ENCODE measurements at regions not wholly inside any gene's neighbourhood (a gene's known extent, or its start where the extent isn't known, plus 50 kb on each side); places are given as distances from the start of the nearest gene placed in this dataset.
A peak's percentile ranks its signal among the peaks of the same experiment; 100 is the strongest.

DNA sequence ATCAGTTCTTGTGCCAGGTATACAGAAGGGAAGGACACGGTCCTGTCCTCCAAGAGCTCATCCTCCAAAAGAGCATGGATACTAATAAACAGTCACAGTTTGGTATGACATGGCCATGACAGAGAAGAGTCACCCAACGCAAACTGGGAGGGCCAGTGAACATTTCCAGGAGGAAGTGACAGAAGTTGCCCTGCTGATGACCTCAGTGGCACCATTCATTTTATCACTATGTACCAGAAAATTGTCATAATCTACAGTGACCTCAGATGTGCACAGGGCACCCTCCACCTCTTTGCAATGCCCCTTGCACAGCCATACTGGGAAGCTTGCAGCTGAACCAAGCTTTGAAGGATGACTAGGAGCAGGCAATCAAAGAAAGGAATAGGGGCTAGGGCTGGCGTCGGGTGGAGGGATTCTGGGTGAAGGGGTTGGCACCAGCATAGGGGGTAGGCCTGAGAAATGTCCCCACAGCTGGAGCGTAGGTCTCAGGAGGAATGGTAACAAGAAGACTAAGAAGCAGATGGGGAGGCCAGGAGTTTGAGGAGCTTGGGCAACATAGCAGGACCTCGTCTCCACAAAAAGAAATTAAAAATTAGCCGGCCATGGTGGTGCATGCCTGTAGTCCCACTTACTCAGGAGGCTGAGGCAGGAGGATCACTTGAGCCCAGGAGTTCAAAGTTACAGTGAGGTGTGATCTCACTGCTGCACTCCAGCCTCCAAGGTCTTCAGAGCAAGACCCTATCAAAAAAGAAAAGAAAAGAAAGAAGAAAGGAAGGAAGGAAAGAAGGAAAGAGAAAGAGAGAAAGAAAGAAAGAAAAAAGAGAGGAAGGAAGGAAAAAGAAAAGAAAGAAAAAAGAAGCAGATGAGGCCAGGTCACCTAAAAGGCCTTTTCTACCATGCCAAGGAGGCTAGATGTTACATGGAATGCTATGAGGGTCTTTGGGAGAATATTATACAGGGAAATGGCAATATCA lies 65.3 kb upstream of the SNX9 start:
- no peak for DNase-seq (ENCODE audit: low read depth)
- TF ChIP-seq, protein P1, sequence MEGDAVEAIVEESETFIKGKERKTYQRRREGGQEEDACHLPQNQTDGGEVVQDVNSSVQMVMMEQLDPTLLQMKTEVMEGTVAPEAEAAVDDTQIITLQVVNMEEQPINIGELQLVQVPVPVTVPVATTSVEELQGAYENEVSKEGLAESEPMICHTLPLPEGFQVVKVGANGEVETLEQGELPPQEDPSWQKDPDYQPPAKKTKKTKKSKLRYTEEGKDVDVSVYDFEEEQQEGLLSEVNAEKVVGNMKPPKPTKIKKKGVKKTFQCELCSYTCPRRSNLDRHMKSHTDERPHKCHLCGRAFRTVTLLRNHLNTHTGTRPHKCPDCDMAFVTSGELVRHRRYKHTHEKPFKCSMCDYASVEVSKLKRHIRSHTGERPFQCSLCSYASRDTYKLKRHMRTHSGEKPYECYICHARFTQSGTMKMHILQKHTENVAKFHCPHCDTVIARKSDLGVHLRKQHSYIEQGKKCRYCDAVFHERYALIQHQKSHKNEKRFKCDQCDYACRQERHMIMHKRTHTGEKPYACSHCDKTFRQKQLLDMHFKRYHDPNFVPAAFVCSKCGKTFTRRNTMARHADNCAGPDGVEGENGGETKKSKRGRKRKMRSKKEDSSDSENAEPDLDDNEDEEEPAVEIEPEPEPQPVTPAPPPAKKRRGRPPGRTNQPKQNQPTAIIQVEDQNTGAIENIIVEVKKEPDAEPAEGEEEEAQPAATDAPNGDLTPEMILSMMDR (IDR thresholded peaks at IDR 0.05; ENCODE audit: insufficient read depth, low read length), result no peak
- no peak overlapping the region for H3K4me3 ChIP-seq (ENCODE audit: low read depth, low read length)

DNA sequence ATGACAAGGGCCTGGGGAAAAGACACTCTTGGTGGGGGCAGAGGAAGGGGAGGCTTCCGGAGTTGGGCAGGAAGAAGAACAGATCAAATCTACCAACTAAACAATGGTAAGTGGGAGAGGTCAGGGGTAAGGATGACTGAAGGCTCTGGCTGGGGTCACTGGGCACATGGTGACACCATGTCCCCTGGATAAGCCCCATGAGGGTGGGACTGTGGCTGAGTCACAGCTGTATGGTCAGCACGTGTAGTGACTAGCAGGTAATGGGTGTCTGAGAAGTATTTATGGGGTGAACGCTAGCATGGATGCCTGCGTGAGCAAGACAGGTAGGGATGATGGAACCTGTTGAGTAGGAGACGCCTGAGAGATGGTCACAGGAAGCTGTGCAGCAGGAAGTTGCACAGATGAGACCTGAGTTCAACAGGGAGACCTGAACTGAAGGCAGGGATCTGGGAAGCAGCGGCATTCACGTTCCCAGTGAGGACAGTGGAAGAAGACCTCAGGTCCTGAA lies 64.5 kb upstream of the SNX9 start:
- DNase-seq (ENCODE audit: low read depth), result no peak
- TF ChIP-seq, protein P1 (IDR thresholded peaks at IDR 0.05; ENCODE audit: insufficient read depth, low read length), result no peak
- no peak overlapping the region for H3K4me3 ChIP-seq (ENCODE audit: low read depth, low read length)

DNA sequence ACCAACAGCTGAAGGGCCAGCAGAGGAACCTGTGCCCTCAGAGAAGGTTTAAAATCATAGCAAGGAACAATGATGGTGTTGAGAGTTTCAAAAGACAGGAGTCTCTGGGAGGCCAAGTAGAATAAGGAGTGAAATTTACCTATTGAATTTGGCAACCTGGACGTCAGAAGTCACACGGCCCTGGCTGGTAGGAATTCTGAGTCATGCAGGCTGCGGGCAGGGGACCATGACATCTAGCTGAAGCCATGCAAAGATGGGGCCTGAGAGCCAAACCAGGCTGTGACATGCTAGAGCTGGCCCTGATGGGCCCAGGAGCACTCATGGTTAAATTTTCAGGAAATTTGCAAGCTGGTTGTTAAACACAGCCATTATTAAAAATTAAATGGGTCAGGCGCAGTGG lies 64.0 kb upstream of the SNX9 start:
- H3K4me3 ChIP-seq (ENCODE audit: low read depth, low read length), result no peak overlapping the region
- TF ChIP-seq, protein P1 (IDR thresholded peaks at IDR 0.05; ENCODE audit: insufficient read depth, low read length), result no peak
- DNase-seq (ENCODE audit: low read depth), result no peak

DNA sequence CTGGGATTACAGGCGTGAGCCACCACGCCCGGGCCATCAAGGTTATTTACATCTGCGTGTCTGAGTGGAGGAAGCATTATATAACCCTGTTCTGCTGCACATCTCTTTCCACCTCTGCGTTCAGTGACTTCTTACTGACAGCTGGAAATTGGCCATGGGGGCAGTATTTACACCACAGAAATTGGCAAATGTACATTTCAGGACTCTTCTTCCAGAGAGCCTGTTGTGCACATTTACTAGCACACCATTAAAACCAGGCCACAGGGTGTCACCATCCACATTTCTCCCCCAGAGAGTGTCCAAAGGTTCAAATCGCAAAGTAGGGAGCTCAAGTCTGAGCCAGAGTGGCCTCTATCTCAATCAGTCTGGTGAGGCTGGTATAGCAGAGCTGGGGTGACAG lies 62.9 kb upstream of the SNX9 start:
- H3K4me3 ChIP-seq (ENCODE audit: low read depth, low read length), result no peak overlapping the region
- TF ChIP-seq, protein P1 (IDR thresholded peaks at IDR 0.05; ENCODE audit: insufficient read depth, low read length), result no peak
- no peak for DNase-seq (ENCODE audit: low read depth)

DNA sequence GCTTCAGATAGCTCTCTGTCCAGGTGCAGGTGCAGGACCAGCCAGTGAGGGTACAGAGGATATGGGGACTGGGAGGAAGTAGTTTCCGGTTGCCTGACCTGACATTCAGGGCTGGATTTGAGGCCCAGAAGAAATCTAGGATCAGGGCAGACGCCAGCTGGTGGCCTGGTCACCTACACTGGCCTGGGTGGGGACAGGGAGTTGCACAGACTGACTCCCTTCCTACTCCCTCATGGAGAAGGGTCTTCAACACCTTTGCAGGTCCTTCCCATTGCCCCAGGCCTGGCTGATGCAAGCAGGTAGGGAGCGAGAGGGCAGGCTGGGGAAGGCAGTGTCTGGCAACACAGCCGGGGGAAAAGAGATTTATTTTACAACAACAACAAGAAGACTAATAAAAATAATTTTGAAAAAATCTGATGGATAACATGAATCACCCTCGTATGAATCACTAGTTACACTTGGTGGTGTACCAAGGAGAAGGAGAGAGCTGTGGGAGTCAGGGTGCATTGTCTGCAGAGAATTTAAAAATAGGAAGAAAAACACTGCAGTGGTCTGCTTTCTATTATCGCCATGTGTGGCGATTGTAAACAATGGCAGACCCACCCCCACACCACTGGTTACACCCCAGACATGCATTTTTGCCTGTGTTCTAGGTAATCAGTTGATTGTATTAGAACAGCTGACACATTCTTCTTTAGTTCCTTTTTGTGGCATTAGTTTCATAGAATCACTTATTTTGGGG lies 62.3 kb upstream of the SNX9 start:
- no peak overlapping the region for H3K4me3 ChIP-seq (ENCODE audit: low read depth, low read length)
- TF ChIP-seq, protein P1 (IDR thresholded peaks at IDR 0.05; ENCODE audit: insufficient read depth, low read length), result peak; percentile 1
- peak; percentile 96 for DNase-seq (ENCODE audit: low read depth)

DNA sequence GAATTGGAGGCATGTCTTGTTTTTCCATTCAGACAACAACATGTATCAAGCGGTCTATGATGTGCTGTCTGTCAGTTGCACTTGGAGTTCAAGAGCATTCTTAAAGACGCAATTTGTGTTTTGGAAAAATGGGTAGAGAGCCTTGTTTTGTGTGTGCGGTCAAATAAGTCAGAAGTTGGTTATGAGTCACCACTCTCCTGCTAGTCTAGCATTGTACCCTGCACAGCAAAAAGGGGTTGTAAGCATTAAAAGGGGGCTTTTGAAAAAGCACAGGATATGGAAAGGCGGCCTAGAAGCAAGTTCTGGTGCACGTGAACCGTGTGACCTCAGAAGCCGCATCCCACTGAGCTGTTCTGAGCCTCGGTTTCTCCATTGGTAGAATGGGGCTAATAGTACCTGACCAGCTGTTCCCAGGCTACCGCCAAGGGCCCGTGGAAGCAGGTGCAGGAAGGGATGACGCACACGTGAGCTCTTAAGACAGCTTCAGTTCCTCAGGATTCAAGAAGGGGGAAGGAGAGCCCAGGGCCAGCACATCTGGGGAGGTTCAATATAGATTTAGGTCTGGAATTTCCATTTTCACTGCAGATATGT lies 61.6 kb upstream of the SNX9 start:
- no peak for DNase-seq (ENCODE audit: low read depth)
- TF ChIP-seq, protein P1 (IDR thresholded peaks at IDR 0.05; ENCODE audit: insufficient read depth, low read length), result no peak
- H3K4me3 ChIP-seq (ENCODE audit: low read depth, low read length), result no peak overlapping the region
